ENCODE measurements at regions not wholly inside any gene's neighbourhood (a gene's known extent, or its start where the extent isn't known, plus 50 kb on each side); places are given as distances from the start of the nearest gene placed in this dataset.
"Not testable (repeated sequence)": the region's sequence is repeated elsewhere in the genome, so short reads cannot be mapped to it uniquely, and the experiment has no call there.

DNA sequence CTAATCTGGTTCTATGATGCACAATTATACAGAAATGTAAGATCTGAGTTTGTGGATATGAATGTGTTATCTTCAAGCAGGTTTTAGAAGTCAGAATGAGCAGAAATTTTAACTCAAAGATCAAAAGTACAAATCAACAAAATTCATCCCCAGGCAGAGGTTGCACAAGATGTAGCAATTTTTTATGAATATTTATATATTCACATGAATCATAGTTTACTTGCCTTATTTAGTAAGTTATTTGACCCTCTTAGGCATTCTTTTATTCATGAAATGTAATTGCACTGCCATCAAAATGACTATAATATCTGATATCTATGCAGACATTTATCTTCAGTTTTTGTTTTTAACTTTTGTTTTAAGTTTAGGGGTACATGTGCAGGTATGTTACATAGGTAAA is 103.1 kb upstream of the DAZL start:
- DNase-seq (ENCODE audit: low spot score), result no peak

GRCh38 chr3:16711691-16712090 is 106.5 kb upstream of the DAZL start:
- not testable (repeated sequence) for DNase-seq (ENCODE audit: low spot score)

- no peak for DNase-seq (ENCODE audit: low spot score)
Measured at GRCh38 chr3:16715281-16715680, 110.1 kb upstream of the DAZL start.

DNA sequence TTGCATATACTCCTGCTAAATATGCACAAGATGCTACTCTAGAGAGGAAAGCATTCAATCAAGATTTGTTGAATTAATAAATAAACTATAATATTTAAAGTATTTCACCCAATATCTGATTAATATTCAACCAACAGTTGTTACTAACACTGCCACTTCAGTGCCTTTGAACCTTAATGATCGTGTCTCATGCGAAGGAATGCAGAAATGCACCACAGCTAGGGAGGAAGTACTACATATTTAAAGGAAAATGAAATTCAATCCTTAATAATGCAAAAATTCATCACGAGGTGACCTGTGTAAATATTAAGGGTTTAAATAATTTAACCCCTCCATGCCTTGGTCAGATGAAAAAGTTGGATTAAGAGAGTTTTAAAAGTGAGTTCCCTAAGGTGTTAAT is 114.2 kb upstream of the DAZL start:
- no peak for DNase-seq (ENCODE audit: low spot score)

DNA sequence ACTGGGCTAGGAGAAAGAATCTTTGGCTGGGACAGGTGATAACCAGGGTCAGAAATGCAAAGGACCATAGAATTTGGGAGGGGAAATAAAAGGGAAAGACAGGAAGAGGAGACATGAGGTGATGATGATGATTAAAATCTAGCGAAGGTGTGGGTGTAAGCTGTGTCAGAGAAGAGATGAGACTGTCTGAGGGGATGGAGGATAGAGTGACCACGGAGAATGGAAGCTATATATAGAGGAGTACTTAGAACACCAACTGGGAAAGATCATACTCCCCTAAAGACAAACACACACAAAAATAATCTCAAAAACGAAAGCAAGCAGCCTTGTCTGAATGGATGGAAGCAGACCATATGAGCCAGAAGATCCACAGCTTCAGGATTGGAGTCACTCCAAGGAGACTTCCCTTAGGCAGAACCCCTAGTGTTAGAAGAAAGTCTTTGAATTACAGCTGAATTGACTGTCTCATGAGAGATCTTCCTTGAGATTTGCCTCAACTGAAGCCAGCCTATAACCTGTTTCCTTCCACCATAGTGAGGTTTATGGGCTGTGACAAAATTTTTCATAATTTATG is 115.2 kb upstream of the DAZL start:
- no peak for DNase-seq (ENCODE audit: low spot score)

DNA sequence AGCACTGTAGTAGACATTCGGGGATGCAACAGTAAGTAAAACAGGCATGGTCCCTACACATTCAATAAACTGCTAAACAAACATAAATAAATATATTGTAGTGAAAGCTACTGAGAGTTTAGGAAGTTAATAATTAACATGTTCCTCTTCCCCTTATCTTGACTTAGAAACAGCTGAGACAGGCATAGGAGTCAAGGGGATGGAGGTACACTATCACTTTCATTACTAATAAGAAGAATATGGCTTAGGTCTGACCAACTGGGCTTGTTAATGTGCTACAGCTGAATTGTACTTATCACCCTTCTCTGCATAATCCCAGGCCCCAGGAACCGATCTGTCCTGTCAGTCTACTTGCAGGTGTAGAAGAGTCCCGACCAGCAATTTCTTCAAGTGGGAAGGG is 116.3 kb upstream of the DAZL start:
- DNase-seq (ENCODE audit: low spot score), result no peak

DNA sequence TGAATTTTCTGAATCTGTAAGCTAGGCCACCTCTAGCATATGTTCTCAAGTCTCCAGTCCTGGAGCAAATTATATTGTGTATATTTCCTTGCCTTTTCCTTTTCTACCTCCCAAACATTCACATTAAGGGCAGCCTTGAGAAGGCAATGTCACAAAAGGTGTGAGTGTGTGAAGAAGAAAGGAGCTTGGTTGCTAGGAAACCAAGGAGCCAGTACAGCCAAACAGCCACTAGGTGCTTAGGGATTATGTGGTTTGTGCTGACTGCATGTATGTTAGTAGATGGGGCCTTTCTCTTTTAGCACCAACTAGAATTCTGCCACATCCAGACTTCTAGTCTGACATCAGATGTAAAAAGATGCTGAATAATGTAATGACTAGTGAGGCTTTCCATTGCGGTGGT is 118.8 kb upstream of the DAZL start:
- peak; percentile 65 for DNase-seq (ENCODE audit: low spot score)

- DNase-seq (ENCODE audit: low spot score), result no peak
Measured at GRCh38 chr3:16724487-16724886, 119.3 kb upstream of the DAZL start.

GRCh38 chr3:16725972-16726371 is 120.7 kb upstream of the DAZL start:
- DNase-seq (ENCODE audit: low spot score), result no peak

GRCh38 chr3:16728770-16729745 is 123.8 kb upstream of the DAZL start:
- DNase-seq (ENCODE audit: low spot score), result no peak

DNA sequence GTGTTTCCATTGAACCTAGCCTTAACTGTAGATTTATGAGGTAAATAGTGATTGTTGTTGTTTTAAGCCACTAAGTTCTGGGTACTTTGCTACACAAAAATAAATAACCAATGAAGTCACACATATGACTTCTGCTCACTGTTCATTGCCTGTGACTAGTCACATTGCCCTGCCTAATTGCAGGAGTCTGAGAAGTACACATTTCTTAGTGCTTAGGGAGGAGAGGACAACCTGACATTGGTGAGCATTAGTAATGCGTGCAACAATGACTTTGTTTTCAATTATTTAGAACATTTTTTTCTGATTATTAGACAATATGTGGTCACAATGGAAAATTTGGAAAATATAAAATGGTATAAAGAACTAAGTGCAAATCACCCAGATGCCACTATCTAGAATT is 133.2 kb upstream of the DAZL start:
- DNase-seq (ENCODE audit: low spot score), result no peak

DNA sequence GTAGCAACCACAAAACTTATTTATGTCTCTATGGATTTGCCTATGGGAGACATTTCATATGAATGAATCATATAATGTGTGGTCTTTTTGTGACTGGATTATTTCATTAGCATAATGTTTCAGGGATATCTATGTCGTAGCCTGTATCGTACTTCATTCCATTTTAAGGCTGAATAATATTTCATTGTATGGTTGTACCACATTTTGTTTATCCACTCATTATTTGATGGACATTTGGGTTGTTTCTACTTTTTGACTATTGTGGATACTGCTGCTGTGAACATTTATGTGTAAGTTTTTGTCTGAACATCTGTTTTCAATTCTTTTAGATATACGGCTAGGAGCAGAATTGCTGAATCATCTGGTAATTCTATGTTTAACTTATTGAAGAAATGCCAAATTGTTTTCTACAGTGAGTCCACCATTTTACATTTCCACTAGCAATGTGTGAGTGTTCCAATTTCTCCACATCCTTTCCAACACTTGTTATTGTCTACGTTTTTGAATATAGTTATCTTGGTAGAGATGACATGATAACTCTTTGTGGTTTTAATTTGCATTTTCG is 134.4 kb upstream of the DAZL start:
- no peak for DNase-seq (ENCODE audit: low spot score)

DNA sequence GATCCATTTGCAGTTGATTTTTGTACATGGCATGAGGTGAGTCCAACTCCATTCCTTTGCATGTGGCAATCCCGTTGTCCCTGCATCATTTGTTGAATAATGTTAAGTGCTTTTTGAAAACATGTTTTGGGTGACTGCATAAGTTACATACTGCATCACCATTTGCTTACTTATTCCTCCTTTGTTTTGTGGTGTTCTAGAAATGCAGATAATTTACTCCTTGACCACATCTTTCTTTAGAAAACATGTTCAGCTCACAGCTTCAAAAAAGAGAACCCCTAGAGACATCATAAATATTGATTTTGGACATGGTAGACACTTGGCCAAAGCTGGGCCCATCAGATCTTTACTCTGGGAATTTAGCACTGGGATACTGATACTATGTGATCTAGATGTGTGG is 135.3 kb upstream of the DAZL start:
- no peak for DNase-seq (ENCODE audit: low spot score)

- DNase-seq (ENCODE audit: low spot score), result no peak
Measured at GRCh38 chr3:16741103-16741758, 136.0 kb upstream of the DAZL start.

DNA sequence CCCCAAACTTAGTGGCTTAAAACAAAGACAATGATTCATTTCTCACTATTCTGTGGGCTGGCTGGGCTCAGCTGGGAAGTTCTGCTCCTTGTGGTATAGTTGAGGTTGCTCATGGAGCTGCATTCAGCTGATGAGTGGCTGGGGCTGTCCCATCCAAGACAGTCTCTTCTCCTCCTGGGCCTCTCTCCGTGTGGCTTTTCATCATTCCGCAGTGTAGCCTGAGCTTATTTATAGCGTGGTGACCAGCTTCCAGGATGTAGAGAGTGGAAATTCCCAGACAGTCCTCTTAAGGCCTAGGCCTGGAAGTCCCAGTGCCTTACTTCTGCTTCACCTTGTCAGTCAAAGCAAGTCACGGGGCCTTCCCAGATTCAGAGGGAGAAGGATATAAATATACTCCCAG is 136.7 kb upstream of the DAZL start:
- DNase-seq (ENCODE audit: low spot score), result no peak

- DNase-seq (ENCODE audit: low spot score), result no peak
Measured at GRCh38 chr3:16743276-16743675, 138.1 kb upstream of the DAZL start.

GRCh38 chr3:16759227-16759903 is 125.4 kb upstream of the PLCL2 start:
- DNase-seq (ENCODE audit: low spot score), result no peak

DNA sequence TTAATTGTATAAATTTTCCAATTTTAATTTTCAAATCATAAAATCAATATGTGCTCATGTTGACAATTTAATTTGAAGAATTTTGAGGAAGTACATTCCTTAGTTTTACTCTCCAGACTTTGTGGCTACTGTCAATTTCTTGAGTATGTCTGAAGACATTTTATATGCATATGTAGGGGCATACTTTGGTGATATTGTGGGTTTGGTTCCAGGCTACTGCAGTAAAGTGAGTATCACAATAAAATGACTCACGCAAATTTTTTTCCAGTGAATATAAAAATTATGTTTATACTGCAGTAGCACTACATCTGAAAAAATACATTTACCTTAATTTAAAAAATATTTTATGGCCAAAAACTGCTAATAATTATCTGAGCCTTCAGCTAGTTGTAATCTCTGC is 123.2 kb upstream of the PLCL2 start:
- no peak for DNase-seq (ENCODE audit: low spot score)

GRCh38 chr3:16765661-16766060 is 119.1 kb upstream of the PLCL2 start:
- DNase-seq (ENCODE audit: low spot score), result no peak

- DNase-seq (ENCODE audit: low spot score), result peak; percentile 37
Measured at GRCh38 chr3:16767006-16767405, 117.7 kb upstream of the PLCL2 start.

- no peak for DNase-seq (ENCODE audit: low spot score)
Measured at GRCh38 chr3:16768014-16768413, 116.7 kb upstream of the PLCL2 start.

GRCh38 chr3:16768956-16769355 is 115.8 kb upstream of the PLCL2 start:
- DNase-seq (ENCODE audit: low spot score), result peak; percentile 41

Data from iPS-NIHi11 (cell line).